ENCODE measurements at regions not wholly inside any gene's neighbourhood (a gene's known extent, or its start where the extent isn't known, plus 50 kb on each side); places are given as distances from the start of the nearest gene placed in this dataset.

DNA sequence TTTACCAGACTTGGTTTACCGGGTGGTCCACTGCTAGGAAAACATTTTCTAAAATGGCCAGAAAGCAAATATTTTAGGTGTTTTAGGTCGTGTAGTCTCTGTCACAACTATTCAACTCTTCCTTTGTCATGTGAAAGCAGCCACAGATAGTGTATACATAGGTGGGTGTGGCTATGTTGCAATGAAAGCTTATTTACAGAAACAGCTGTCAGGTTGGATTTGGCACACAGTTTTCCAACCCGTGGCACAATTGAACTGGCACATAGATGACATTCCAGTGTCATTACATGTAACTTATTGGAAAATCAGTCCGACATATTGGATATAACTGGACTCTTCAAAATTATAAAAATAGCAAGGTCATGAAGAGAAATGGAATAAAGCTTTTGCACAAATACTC lies 68.9 kb upstream of the KCNQ5 start:
- peaks cover 0 to 3% of the 10 kb centered on the region in 2 donors for H3K27me3 ChIP-seq (ENCODE audit: control insufficient read depth in 2 of 2, insufficient read depth in 2 of 2, low read length in 2 of 2)
- no peaks in the 10 kb centered on the region for H3K9me3 ChIP-seq (ENCODE audit: control insufficient read depth in 2 of 3, low read length in 3 of 3)
- Mint-ChIP-seq H3K4me3 (no peak overlapping the region), H3K36me3 (no peaks in the 10 kb centered on the region), H3K4me1 (peaks cover 0 to 5% (median 0%) of the 10 kb centered on the region in 7 donors), H3K9me3 (peaks cover 0 to 1% (median 0%) of the 10 kb centered on the region in 11 donors), H3K27ac (no peak overlapping the region), H3K27me3 (peaks cover 0 to 17% (median 5%) of the 10 kb centered on the region in 5 donors)
- no peak for DNase-seq
- no peaks in the 10 kb centered on the region for H3K4me1 ChIP-seq (ENCODE audit: control insufficient read depth in 2 of 2, insufficient read depth in 2 of 2, low read length in 2 of 2)
- no peak overlapping the region for H3K27ac ChIP-seq (ENCODE audit: low read depth, low read length)
- no peaks in the 10 kb centered on the region for H3K36me3 ChIP-seq (ENCODE audit: control insufficient read depth in 2 of 3, insufficient read depth in 3 of 3, low read length in 3 of 3)
- POLR2A ChIA-PET, result no interaction called here
- ATAC-seq, result no peak
- CTCF ChIA-PET, result interaction anchor here (1.1 kb wide), 1 partner anchor 28 kb away, joined by 3 read pairs; no protein-coding TSS in a partner anchor
- H3K4me3 ChIP-seq (ENCODE audit: low read length), result no peak overlapping the region
- intact Hi-C loops (cut with micrococcal nuclease), result no loop called here

DNA sequence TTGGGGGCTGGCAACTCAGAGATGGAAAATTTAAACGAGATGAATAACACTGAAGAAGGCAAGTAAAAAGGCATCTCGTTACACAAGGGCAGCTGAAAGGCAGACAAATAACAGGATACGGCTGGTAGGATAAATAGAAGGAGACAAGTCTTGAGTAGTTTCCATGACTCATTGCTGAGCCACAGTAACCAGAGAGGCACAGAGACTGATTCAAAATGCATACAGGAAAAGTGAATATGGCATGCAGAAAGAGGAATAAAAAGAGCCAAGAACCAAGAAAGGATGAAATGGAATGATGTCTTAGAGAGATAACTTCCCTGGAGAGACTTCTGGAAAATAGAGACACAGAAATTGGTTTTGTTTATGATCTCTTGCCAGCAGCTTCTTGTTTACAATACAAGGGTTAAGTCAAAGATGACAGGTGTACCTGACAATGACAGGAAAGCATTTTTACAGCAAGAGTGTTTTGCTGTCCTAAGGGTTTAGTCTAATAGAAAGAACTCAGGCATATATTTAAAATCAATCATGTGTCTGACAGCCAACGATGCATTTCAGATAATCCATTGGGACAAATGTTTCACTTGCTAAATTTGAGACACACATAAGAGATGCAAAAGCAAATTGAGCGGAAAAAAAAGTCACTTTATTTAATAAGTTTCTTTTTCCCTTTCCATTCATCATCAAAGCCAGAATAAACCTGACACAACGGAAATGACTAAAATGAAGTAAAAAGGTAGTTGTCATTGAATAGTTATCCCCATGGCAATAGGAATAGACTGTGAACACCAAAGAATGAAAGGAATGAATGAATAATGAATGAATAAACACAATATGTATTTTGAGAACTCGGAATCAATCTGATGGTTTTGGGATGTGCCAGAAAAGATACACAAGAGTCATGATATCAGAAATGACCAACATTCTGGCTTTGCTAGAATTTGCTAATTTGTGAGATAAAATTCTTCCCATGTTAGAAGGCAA lies 68.0 kb upstream of the KCNQ5 start:
- no peak overlapping the region for H3K4me3 Mint-ChIP-seq
- Histone ChIP-seq H3K4me1 (ENCODE audit: control insufficient read depth in 2 of 2, insufficient read depth in 2 of 2, low read length in 2 of 2) (no peaks in the 10 kb centered on the region), H3K27ac (ENCODE audit: low read depth, low read length) (no peak overlapping the region), H3K4me3 (ENCODE audit: low read length) (no peak overlapping the region), H3K27me3 (ENCODE audit: control insufficient read depth in 2 of 2, insufficient read depth in 2 of 2, low read length in 2 of 2) (peaks cover 0 to 3% of the 10 kb centered on the region in 2 donors), H3K9me3 (ENCODE audit: control insufficient read depth in 2 of 3, low read length in 3 of 3) (no peaks in the 10 kb centered on the region), H3K36me3 (ENCODE audit: control insufficient read depth in 2 of 3, insufficient read depth in 3 of 3, low read length in 3 of 3) (no peaks in the 10 kb centered on the region)
- H3K9me3 Mint-ChIP-seq, result peaks cover 0 to 1% (median 0%) of the 10 kb centered on the region in 11 donors
- peaks cover 0 to 5% (median 0%) of the 10 kb centered on the region in 7 donors for H3K4me1 Mint-ChIP-seq
- H3K27ac Mint-ChIP-seq, result no peak overlapping the region
- CTCF ChIA-PET, result interaction anchor here (0.7 to 1.1 kb wide), 2 partner anchors 27 to 28 kb away, joined by 3 read pairs; no protein-coding TSS in a partner anchor
- ATAC-seq (no peak), DNase-seq (no peak)
- intact Hi-C loops (cut with micrococcal nuclease), result loop anchor here in 1 of 2 donors (2.0 kb wide), 1 partner anchor 67 kb away; no protein-coding TSS in a partner anchor
- H3K36me3 Mint-ChIP-seq, result no peaks in the 10 kb centered on the region
- POLR2A ChIA-PET, result no interaction called here
- H3K27me3 Mint-ChIP-seq, result peaks cover 0 to 17% (median 3%) of the 10 kb centered on the region in 5 donors

DNA sequence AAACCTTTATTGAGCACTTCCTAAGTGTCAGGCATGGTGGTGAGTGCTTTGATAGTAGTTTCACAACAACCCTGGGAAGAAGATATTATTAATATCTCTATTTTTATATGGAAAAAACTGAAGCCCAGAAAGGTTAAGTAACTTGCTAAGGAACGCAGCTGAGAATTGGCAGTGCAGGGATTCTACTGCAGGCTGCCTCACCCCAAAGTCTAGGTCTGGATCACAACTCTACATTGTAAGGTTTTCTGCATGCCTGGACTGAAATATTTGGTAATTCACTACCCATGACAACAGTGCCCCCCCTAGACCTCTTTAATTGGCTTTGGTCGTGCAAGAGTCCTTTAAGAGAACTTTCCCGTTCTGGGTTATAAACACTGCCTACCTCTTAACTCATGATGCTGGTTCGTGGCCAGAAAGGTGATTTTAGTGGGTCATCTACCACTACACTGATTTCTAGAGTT lies 67.1 kb upstream of the KCNQ5 start:
- H3K4me1 ChIP-seq (ENCODE audit: control insufficient read depth in 2 of 2, insufficient read depth in 2 of 2, low read length in 2 of 2), result no peaks in the 10 kb centered on the region
- DNase-seq (no peak), ATAC-seq (no peak)
- CTCF ChIA-PET, result no interaction called here
- H3K27me3 ChIP-seq (ENCODE audit: control insufficient read depth in 2 of 2, insufficient read depth in 2 of 2, low read length in 2 of 2), result peaks cover 0 to 3% of the 10 kb centered on the region in 2 donors
- intact Hi-C loops (cut with micrococcal nuclease), result loop anchor here in 1 of 2 donors (2.0 kb wide), 1 partner anchor 66 kb away; no protein-coding TSS in a partner anchor
- H3K4me1 Mint-ChIP-seq, result peaks cover 0 to 5% (median 0%) of the 10 kb centered on the region in 7 donors
- no peak overlapping the region for H3K27ac Mint-ChIP-seq
- POLR2A ChIA-PET, result no interaction called here
- no peak overlapping the region for H3K4me3 Mint-ChIP-seq
- peaks cover 0 to 1% (median 0%) of the 10 kb centered on the region in 11 donors for H3K9me3 Mint-ChIP-seq
- no peak overlapping the region for H3K27ac ChIP-seq (ENCODE audit: low read depth, low read length)
- peaks cover 0 to 17% (median 3%) of the 10 kb centered on the region in 5 donors for H3K27me3 Mint-ChIP-seq
- H3K36me3 Mint-ChIP-seq, result no peaks in the 10 kb centered on the region
- H3K4me3 ChIP-seq (ENCODE audit: low read length), result no peak overlapping the region
- H3K9me3 ChIP-seq (ENCODE audit: control insufficient read depth in 2 of 3, low read length in 3 of 3), result no peaks in the 10 kb centered on the region
- H3K36me3 ChIP-seq (ENCODE audit: control insufficient read depth in 2 of 3, insufficient read depth in 3 of 3, low read length in 3 of 3), result no peaks in the 10 kb centered on the region

DNA sequence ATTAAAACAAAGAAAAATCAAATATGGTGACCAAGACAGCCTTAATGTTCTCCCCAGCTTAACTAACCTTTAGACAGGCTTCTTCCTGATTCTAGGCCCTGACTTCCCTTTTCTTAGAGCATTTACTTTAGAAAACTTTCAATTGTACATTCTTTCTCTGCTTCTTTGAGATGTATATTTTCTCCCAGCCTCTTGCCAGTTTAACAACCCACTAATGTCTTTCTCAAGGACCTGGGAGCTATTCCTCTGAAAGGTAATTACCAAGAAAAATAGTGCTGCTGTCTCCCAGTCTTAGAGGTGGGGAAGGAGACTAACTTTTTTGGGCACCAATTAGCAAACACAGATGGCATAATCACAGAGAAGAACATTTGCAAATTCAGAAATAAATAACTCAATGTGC lies 62.8 kb upstream of the KCNQ5 start:
- ChIA-PET POLR2A (no interaction called here), CTCF (no interaction called here)
- intact Hi-C loops (cut with micrococcal nuclease), result no loop called here
- no peak overlapping the region for H3K27ac ChIP-seq (ENCODE audit: low read depth, low read length)
- no peaks in the 10 kb centered on the region for H3K4me1 ChIP-seq (ENCODE audit: control insufficient read depth in 2 of 2, insufficient read depth in 2 of 2, low read length in 2 of 2)
- Mint-ChIP-seq H3K4me1 (no peaks in the 10 kb centered on the region), H3K4me3 (no peak overlapping the region), H3K36me3 (no peaks in the 10 kb centered on the region), H3K9me3 (peaks cover 0 to 1% (median 0%) of the 10 kb centered on the region in 11 donors), H3K27ac (no peak overlapping the region), H3K27me3 (peaks cover 0 to 3% (median under 1%) of the 10 kb centered on the region in 5 donors)
- no peaks in the 10 kb centered on the region for H3K27me3 ChIP-seq (ENCODE audit: control insufficient read depth in 2 of 2, insufficient read depth in 2 of 2, low read length in 2 of 2)
- ATAC-seq (no peak), DNase-seq (no peak)
- H3K36me3 ChIP-seq (ENCODE audit: control insufficient read depth in 2 of 3, insufficient read depth in 3 of 3, low read length in 3 of 3), result no peaks in the 10 kb centered on the region
- H3K9me3 ChIP-seq (ENCODE audit: control insufficient read depth in 2 of 3, low read length in 3 of 3), result no peaks in the 10 kb centered on the region
- H3K4me3 ChIP-seq (ENCODE audit: low read length), result no peak overlapping the region

DNA sequence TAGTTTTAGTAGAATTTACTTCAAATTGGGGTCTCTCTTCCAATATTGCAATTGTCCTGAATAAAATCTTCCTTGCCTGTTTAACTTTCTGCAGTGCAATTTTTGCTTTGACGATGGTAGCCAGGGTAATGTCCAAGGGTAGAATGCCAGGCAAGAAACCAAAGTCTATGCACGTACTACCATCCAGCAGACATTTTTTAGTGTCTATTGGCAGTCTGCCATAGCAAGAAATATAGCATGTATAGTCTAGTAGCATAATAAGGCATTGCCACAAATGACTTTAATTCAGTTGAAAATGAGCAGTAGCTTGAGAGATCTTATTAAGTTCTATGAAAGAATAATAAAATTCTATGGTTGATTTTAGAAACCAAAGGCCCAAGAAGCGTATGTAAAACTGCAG lies 62.3 kb upstream of the KCNQ5 start:
- intact Hi-C loops (cut with micrococcal nuclease), result no loop called here
- no peak for DNase-seq
- CTCF ChIA-PET, result no interaction called here

DNA sequence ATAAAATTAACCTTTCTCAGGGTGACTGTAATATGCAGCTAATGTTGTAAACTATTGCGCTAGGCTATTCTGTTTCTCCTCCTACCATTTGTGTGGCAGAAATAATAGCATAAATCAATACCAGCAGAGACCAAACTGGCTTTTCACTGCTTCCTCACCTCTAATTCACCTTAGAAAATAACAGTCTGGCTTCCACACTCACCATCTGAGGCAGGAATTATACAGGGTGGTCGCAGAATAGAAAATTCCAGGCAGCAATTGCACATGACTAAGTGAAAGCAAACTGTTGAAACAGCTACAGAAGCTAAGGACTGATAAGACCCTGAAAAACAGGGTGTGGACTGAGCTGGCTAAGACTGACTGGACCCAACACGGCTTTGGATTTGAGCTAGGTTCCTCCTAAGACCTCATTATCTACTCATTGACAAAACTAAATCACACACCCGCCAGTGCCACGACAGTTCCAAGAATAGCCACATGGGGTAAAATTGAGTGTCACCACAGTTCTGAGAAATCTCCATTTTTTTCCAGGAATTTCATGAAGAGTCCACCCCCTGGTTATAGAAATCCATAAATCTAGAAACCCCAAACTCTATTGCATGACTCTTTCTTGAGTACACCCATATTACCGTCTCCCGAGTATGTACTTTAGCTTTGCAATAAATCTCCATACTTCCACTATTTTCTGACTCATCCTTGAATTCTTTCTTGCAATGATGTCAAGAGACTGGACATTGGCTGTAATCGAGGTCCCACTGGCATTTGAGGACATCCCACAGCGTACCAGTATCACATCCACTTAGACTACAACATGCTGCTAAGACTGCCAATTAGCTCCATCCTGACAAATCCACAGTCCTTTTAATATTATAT lies 60.9 kb upstream of the KCNQ5 start:
- H3K4me1 Mint-ChIP-seq, result no peaks in the 10 kb centered on the region
- ATAC-seq (no peak), DNase-seq (no peak)
- Histone ChIP-seq H3K36me3 (ENCODE audit: control insufficient read depth in 2 of 3, insufficient read depth in 3 of 3, low read length in 3 of 3) (no peaks in the 10 kb centered on the region), H3K27me3 (ENCODE audit: control insufficient read depth in 2 of 2, insufficient read depth in 2 of 2, low read length in 2 of 2) (no peaks in the 10 kb centered on the region), H3K9me3 (ENCODE audit: control insufficient read depth in 2 of 3, low read length in 3 of 3) (no peaks in the 10 kb centered on the region), H3K4me3 (ENCODE audit: low read length) (no peak overlapping the region), H3K4me1 (ENCODE audit: control insufficient read depth in 2 of 2, insufficient read depth in 2 of 2, low read length in 2 of 2) (no peaks in the 10 kb centered on the region), H3K27ac (ENCODE audit: low read depth, low read length) (no peak overlapping the region)
- peaks cover 0 to 3% (median 0%) of the 10 kb centered on the region in 5 donors for H3K27me3 Mint-ChIP-seq
- H3K27ac Mint-ChIP-seq, result no peak overlapping the region
- no peak overlapping the region for H3K4me3 Mint-ChIP-seq
- H3K9me3 Mint-ChIP-seq, result peaks cover 0 to 1% (median 0%) of the 10 kb centered on the region in 11 donors
- H3K36me3 Mint-ChIP-seq, result no peaks in the 10 kb centered on the region
- CTCF ChIA-PET, result interaction anchor here (0.6 to 1.4 kb wide), 2 partner anchors 9 to 60 kb away, joined by 3 read pairs; no protein-coding TSS in a partner anchor
- POLR2A ChIA-PET, result no interaction called here
- intact Hi-C loops (cut with micrococcal nuclease), result no loop called here

More for the DNA sequence above, 62.3 kb upstream of the KCNQ5 start:
- no peaks in the 10 kb centered on the region for H3K9me3 ChIP-seq (ENCODE audit: control insufficient read depth in 2 of 3, low read length in 3 of 3)
- POLR2A ChIA-PET, result no interaction called here
- no peaks in the 10 kb centered on the region for H3K36me3 Mint-ChIP-seq
- no peak overlapping the region for H3K27ac Mint-ChIP-seq
- no peak overlapping the region for H3K4me3 Mint-ChIP-seq
- ATAC-seq, result no peak
- no peaks in the 10 kb centered on the region for H3K4me1 ChIP-seq (ENCODE audit: control insufficient read depth in 2 of 2, insufficient read depth in 2 of 2, low read length in 2 of 2)
- H3K27me3 Mint-ChIP-seq, result peaks cover 0 to 3% (median 0%) of the 10 kb centered on the region in 5 donors
- H3K27ac ChIP-seq (ENCODE audit: low read depth, low read length), result no peak overlapping the region
- no peaks in the 10 kb centered on the region for H3K36me3 ChIP-seq (ENCODE audit: control insufficient read depth in 2 of 3, insufficient read depth in 3 of 3, low read length in 3 of 3)
- no peak overlapping the region for H3K4me3 ChIP-seq (ENCODE audit: low read length)
- H3K27me3 ChIP-seq (ENCODE audit: control insufficient read depth in 2 of 2, insufficient read depth in 2 of 2, low read length in 2 of 2), result no peaks in the 10 kb centered on the region
- H3K4me1 Mint-ChIP-seq, result no peaks in the 10 kb centered on the region
- peaks cover 0 to 1% (median 0%) of the 10 kb centered on the region in 11 donors for H3K9me3 Mint-ChIP-seq
